ENCODE measurements at regions not wholly inside any gene's neighbourhood (a gene's known extent, or its start where the extent isn't known, plus 50 kb on each side); places are given as distances from the start of the nearest gene placed in this dataset.
A peak's percentile ranks its signal among the peaks of the same experiment; 100 is the strongest.

DNA sequence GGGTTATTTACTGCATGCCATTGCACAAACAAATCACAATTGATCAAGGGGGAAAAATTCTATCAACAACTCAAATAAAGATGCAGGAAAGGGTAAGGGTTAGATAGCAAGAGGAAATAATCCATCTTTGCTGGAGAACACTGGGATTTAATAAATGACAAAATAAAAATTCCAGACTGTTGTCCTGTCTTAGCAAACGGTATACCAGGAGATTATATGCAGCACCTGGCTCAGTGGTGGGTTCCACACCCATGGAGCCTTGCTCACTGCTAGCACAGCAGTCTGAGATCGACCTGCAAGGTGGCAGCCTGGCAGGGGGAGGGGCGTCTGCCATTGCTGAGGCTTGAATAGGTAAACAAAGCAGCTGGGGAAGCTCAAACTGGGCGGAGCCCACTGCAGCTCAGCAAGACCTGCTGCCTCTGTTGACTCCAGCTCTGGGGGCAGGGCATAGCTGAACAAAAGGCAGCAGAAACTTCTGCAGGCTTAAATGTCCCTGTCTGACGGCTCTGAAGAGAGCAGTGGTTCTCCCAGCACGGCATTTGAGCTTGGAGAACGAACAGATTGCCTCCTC lies 296.5 kb upstream of the THSD7B start:
- DNase-seq (ENCODE audit: low read depth): no peak

DNA sequence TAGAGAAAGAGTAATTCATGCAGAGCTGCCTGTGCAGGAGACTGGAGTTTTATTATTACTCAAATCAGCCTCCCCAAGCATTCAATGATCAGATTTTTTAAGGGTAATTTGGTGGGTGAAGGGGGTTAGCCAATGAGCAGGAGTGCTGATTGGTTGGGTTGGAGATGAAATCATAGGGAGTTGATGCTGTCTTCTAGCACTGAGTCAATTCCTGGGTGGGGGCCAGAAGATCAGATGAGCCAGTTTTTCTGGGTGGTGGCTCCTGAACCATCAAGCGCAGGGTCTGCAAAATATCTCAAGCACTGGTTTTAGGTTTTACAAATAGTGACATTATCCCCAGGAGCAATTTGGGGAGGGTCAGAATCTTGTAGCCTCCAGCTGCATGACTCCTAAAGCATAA lies 312.8 kb upstream of the THSD7B start:
- DNase-seq (ENCODE audit: low read depth): no peak

DNA sequence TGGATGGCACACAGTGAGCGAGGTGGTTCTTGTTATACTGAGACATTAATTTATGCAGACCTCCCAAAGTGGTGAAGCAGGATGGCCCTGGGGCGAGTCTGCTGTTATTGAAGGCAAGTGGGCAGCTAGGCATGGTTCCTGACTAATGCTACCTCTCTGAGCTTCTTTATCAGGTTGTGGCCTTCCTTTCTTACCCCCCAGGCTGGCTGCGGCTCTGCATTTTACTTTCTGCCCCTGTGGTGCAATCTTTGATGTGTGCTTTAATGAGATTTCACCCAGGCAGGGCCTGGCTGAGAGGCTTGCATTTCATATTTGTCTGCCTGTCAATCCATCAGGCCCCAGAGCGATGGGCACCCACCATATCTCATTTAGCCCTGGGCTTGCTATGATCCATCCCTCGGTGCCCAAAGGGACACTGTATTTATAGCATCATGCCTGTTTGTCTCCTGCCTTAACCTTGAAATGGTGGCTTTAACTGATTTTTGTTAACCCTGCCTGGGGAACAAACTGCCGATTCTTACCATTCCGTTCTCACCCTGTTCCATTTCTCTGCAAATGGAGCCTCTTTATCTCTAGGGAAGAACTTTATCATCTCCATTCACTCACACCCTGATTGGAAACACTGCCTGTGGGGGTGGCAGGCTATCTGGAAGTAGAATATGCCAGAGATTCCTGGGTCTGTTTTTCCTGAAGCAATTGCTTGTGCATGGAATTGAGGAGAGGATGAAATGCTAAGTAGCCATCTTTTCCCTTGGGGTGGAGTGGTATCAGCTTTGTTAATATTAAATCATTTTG lies 316.2 kb upstream of the THSD7B start:
- no peak for DNase-seq (ENCODE audit: low read depth)

DNA sequence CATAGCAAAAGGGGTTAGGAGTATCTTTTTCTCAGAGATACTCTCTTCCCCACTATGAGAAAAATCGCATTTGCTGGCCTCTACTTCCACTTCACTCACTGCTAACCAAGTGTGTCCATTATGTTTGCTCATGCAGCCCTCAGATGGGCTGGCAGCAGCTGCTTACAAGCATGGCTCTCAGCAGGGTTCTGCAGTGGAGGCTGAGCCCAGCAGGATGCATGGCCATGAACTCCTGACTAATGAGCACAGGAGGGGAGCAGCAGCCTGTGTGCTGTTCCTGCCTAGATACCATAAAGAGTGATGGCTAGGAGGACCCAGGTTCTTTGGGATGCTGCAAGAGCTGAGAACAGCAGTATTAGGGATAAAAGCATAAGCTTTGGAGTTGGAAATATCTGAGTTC lies 316.9 kb upstream of the THSD7B start:
- no peak for DNase-seq (ENCODE audit: low read depth)

DNA sequence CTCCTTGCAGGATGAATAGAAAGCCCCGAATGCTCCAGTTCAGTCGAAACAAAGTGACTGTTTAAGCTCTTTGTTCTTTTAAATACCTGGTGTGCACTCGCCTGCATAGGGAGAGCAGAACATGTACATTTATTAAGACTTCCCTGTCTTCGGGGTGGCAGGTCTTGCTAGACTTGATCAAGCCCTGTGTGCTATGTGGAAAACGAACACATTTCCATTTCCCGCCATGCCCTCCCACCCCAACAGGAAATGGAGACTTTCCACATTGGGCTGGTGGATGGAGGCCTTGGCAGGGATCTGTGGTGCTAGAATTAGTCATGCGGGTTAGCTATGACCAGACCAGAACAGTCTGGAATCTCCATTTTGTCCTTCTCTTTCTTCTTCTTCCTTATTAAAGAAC lies 321.0 kb upstream of the THSD7B start:
- DNase-seq (ENCODE audit: low read depth): no peak

DNA sequence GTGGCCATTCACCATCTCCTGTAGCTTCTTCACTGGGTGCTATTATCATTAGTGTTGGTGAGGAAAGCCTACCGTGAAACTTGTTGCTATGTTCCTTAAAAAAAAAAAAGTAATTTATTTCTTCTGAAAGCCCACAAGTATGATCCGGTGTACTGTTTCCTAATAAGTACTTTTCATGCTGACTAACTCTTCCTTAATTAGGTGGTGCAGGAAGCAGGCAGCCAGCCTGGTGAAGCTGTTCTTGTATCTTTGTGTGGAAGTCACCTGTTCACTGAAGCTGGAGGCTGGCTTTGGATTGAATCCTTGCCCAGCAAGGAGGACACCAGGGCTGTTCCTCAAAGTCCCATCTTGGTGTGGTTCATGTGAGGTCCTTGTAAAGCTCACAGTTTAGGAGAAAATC lies 321.7 kb upstream of the THSD7B start:
- no peak for DNase-seq (ENCODE audit: low read depth)

DNA sequence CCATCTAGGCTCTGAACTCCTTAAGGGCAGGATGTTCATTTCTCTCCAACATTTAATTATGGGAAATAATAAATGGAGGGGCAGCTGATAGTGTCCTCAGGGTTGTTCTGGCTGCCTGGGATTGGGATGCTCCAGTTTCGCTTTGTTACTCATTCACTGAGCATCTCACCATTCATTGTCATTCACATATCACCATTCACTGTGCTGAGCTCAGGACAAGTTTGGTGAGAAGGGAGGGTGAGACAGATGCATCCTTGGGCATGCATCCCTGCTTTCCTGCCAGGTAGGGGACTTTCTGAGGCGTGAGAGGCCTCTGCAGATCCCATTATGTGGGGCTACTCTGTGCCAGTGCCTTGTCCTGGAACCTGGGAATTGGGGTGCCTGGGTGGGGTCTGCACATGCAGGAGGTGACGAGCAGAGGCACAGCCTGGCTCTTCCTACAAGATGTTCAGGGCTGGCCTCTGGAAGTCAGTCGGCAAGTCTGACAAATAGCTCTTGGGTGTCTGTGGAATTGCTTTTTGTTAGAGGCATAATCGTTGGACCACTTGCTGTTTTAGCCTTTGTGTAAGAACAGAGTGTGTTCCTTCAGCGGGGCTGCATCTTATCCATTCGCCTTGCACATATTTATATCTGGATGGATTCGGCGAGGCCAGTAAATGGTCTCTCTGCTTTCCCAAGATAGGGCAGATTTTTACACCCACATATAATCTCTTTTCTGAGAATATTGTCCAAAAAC lies 323.2 kb upstream of the THSD7B start:
- DNase-seq (ENCODE audit: low read depth): no peak

DNA sequence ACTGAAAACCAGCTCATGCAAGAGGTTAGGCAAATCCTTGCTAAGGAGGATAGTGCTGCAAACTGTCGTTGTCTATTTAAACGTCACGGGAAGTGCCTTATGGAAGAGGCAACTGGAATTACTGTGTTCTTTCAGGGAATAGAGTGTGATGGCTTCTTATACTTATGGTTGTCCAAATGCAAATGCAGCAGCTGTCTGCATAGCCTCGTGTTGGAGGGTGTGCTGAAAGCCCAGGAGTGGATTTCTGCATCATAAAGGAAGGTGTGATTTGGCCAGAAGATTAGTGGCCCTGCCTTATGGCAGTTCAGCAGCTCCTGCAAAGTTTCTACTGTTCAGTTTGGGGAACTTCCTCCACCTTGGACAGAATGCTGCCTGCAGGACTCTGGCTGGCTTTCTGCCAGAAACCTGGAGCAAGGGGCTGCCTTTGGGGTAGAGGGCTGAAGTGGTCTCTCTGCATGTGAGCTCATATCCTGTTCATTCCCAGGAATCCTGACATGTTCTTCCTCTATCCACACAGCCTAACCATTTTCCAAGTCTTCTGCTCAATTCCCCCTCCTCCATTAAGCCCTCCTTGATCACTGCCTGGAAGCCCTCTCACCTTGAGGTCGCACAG lies 321.2 kb upstream of the CXCR4 start:
- DNase-seq (ENCODE audit: low read depth): no peak

DNA sequence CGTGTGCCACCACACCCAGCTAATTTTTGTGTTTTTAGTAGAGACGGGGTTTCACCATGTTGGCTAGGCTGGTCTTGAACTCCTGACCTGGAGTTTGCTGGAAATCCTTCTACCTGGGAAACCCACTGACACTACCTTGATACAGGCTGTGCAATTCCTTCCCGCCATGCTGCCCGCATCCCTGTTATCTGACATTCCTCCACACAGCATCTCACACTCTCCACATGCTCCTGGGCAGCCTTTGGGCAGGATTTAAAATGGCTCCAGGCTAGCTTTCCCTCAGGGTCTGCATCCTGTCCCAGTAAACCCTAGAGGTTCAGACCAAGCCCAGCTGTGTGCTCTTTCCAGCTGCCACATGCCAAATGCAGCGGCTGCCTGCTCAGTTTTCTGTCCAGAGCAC lies 319.5 kb upstream of the CXCR4 start:
- DNase-seq (ENCODE audit: low read depth): no peak

DNA sequence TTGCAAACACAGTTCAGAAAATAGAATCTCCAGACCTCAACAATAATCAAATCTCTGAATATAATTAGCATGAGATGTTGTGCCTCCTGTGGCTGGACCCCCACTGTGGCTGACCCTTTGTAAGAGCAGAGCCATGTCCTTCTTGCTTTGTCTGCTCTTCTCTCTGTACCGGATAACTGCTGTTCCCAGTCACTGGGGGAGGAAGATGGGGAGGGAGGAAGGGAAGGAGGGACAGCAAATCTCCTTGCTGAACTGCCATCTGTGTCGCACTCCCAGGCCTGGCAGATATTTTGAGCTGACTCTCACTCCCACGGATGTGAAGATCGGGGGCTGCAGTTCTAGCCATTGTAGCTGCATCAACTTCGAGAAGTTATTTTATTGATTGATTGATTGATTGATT lies 319.0 kb upstream of the CXCR4 start:
- DNase-seq (ENCODE audit: low read depth): no peak

DNA sequence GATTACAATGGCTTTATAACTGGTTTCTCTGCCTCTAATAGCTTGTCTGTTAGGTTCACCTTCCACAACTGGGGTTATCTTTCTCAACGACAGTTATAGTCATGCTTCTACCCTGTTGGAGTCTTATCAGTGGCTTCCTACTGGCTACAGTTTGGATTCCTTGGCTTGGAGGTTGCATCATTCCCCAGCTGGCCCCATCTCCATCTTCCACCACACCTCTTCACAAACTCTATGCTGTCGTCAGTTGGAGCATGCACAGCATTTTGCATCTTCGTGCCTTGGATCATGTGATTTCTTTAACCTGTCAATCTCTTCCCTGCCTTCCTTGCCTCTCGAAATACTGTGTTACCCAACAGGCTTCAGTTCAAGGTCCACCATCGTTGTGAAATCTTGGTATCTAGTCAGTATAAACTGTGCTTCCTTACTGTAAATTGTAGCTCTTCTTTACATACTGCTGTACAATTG lies 316.3 kb upstream of the CXCR4 start:
- no peak for DNase-seq (ENCODE audit: low read depth)

DNA sequence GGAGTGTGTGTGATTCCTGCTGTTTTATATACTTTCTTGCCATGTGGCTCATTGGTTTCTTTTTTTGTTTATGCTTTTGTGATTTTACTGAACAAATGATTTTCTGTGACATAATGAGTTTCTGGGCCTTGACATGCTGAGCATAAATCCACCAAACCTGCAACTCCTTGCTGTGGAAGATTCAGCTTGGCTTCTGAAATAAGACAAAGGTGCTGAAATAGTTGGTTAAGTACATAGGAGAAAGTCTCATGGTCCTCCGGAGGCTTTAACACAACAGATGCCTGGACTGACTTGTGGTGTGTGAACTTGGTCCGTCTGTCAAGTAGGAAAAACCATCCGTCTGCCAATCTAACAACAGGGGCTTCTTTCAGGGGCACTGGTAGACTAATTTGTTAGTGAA lies 315.3 kb upstream of the CXCR4 start:
- DNase-seq (ENCODE audit: low read depth): no peak

DNA sequence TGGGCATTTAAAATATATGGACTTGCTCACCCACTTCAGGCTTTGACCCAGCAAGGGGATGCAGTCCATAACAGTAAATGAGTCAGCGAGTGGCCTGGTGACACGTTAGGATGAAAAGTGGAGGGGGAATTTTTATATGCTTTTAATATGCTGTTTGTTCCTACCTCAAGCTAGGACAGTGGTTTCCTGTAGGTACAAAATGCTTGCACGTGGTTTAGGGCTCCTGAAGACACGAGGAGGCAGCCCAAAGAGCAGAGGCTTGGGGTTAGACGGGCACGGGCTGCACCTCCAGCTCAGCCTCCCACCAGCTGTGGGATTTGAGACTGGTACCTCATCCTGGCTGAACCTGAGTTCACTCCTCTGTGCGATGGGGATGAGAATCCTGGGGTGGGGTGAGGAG lies 306.2 kb upstream of the CXCR4 start:
- DNase-seq (ENCODE audit: low read depth): no peak

DNA sequence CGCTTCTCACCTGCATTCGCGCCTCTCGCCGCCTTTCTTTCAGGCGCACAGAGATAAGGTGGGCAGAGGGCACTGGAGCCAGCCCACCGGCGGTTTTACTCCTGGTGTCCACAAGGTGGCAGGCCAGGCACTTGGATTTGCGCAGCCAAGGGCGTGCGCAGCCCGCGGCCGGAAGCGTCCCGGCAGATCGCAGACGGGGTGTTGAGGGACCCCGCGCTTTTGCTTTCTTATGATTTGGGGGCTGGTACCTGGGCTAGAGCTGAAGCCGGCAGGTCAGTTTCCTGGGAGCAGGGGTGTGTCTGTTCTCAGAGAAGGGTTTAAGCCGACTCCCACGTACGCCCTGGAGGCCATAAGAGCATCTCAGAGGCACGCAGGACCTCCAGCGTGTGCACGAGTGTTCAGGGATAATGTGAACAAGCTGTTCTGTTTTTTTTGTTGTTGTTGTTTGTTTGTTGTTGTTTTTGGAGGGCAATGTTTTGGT lies 305.6 kb upstream of the CXCR4 start:
- DNase-seq (ENCODE audit: low read depth): peak; percentile 19

DNA sequence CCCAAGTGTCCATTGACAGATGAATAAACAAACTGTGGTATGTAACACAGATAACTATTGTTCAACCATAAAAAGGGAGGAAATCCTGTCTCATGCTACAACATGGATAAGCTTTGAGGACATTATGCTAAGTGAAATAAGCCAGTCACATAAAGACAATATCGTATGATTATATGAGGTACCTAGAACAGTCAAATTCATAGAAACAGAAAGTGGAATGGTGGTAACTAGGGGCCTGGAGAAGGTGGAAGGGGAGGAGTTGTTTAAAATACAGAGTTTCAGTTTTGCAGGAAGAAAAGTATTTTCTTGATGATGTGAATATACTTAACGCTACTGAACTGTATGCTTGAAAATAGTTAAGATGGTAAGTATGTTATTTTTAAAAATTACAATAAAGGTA lies 304.6 kb upstream of the CXCR4 start:
- DNase-seq (ENCODE audit: low read depth): no peak

DNA sequence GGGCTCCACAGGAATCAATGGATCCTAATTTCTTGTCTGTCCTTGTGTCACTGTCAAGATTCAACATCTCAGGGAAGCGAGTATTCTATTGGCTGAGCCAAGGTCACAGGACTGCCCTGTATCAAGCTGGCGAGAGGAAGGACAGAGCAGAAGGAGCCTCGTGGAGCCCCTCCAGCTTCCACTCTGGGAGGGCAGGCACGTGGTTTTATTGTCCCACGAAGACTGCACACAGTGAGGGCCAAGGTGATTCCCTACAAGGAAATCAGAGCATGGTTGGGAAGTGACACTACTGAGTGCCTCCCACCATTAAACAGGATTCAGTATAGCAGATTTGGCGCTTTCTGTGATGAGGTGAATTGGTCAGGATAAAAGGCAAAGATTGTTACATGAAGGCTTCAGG lies 302.4 kb upstream of the CXCR4 start:
- DNase-seq (ENCODE audit: low read depth): no peak

DNA sequence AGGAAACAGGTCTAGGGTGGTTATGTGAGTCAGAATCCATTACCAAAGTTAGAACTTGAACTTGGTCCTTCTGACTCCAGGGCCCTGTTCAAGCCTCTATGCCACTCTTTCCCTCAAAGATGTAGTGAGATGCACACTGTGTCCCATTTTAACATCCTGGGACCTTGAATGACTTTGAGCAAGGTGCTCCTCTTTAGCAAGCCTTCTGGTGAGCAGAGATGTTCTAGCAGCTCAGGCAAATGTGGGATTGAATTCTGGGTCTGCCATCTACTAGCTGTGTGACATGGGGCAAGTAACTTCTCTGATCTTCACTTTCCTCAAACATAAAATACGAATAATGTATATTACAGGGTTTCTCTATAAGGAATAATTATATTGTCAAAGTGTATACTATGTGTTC lies 294.0 kb upstream of the CXCR4 start:
- DNase-seq (ENCODE audit: low read depth): no peak

DNA sequence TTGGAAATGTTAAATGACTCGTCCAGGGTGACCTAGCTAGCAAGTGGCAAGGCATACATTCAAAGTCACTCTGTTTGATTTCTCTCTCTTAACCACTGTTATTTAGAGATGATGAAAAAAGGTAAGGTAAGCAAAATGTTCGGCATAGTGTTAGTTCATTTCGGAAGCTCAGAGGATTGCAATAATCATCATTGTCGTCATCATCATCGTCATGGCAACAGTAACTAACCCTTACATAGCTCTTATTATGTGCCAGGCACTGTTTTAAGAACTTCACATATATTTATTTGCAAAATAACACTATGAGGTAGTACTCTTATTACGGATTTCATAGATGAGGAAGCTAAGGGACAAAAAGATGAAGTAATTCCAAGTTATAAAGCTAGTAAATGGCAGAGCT lies 292.7 kb upstream of the CXCR4 start:
- no peak for DNase-seq (ENCODE audit: low read depth)

DNA sequence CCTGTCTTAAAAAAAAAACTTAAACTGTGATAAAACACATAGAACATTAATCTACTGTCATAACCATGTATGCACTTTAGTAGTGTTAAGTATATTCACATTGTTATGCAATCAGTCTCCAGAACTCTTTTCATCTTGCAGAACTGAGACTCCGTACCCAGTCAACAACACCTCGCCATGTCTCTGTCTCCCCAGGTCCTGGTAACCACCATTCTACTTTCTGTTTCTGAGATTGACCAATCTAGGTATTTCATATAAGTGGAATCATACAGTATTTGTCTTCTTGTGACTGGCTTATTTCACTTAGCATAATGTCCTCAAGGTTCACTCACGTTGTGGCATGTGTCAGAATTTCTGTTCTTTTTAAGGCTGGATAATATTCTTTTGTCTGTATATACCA lies 290.8 kb upstream of the CXCR4 start:
- DNase-seq (ENCODE audit: low read depth): no peak

DNA sequence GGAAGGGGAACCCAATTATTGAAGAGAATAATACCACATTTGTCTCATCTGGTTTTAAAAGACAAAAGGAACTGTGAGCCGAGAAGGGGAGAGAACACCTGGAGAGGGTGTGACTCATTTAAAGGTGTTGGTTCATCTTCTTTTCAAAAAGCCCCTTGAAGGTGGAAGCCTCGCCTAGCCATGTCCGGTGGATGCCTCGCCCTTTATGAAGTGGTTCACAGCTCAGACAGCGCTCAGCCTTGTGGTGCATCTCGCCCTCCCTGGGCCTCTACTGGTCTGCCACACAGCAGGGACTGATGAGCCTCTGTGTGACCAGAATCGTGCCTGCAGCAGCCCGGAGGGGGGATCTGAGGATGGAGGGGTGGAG lies 290.0 kb upstream of the CXCR4 start:
- no peak for DNase-seq (ENCODE audit: low read depth)

DNA sequence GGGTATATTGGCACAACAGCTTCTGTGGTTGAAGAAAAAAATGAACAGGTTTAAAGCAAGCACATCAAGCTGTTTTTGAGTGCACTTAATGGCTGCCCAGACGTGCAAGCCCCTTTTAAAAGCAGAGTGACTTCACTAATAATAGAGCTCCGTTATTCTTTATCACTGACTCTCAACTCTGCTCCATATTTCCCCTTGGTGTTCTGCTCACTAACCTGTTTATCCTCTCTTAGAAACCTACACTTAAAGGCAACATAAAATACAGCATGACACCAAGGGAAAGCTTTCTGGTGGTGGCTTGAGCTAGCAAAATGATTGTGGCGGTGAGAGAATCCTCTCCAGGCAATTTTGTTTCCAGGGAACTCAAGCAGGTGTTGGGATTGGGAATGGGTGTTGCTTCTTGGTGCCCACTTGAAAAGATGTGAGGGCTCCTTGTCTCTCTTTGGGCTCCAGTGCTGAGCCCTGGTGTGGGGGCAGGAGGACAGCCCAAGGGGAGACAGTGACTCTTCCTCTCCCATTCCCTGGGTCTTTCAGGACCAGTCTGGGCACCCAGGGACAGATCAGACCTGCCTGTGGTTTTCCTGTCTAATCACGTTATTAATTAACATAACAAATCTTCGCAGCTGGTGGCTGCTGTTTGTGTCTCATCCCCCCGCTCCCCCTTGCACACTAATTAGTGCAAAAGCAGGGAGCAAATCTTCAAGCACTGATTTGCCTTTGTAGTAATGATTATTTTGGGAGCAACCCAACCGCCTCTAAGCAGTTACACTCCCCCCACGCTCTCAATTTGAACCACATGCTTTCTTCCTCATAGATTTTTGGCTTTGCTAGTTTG lies 289.4 kb upstream of the CXCR4 start:
- no peak for DNase-seq (ENCODE audit: low read depth)

DNA sequence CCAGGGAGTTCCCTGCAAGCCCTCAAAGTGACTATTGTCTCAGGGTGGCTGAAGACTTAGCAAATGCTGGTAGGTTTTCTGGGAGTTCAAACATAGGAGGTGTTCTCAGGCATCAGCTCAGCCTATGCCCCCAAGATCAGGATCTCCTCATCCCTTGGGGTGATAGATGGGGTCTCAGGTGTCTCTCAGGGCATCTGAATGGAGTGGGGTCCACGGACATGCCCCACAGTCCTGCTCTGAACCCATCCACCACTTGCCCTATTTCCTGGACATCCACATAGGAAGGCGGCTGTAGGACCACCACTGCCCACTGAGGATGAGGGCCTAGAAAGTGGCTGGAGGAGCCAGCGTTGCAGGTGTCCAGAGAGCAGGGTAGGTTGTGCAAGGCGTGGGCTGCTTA lies 287.0 kb upstream of the CXCR4 start:
- no peak for DNase-seq (ENCODE audit: low read depth)

Measured in HS-5 (cell line).